ENCODE measurements at regions not wholly inside any gene's neighbourhood (a gene's known extent, or its start where the extent isn't known, plus 50 kb on each side); places are given as distances from the start of the nearest gene placed in this dataset.

DNA sequence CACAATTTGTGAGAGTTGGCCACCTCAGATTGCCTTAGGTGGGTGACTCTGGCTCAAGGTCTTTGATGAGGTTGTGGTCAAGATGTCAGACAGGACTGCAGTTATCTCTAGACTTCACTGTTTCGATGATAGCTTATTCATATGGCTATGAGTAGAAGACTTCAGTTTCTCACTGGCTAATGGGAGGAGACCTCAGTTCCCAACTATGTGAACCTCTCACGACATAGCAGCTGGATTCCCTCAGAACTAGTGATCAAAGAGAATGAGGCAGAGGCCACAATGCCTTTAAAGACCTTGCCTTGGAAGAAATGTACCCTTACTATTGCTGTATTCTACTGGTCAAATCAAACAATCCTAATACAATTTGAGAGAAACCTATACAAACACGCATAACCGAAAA lies 607.5 kb upstream of the ROBO2 start:
- no peak for TF ChIP-seq EZH2phosphoT487 (IDR thresholded peaks at IDR 0.05; ENCODE audit: borderline replicate concordance, low read depth)
- no peak for TF ChIP-seq SIN3A (IDR thresholded peaks at IDR 0.05; ENCODE audit: borderline replicate concordance, low read depth, low read length)
- no peak for TF ChIP-seq CTCF (IDR thresholded peaks at IDR 0.05)
